Endothelial cell of umbilical vein (primary cell): ENCODE measurements at regions not wholly inside any gene's neighbourhood (a gene's known extent, or its start where the extent isn't known, plus 50 kb on each side); places are given as distances from the start of the nearest gene placed in this dataset.

Source experiments
- BruUV-seq: library from RNA; stranded (reverse); fragments of 400-500 nt; replicated peaks from 2 replicates; lab custom pipeline; 2021; lab: Mats Ljungman, UMichigan
- CTCF ChIA-PET: fragments of 300-600, 350-600 bp; sonication (Branson Sonifier 250); formaldehyde crosslinking; loops from one replicate; lab custom pipeline; 2021; ENCODE audit warnings: antibody characterized with exemption, inconsistent platforms; lab: Charles Lee
- POLR2A ChIA-PET: fragments of 300-600, 350-600 bp; sonication (Branson Sonifier 250); formaldehyde crosslinking; loops from one replicate; lab custom pipeline; 2021; ENCODE audit warnings: antibody characterized with exemption, inconsistent platforms; lab: Charles Lee
- DNase-seq: peaks from one replicate; pipeline ENCODE4 v3.0.0-alpha.2; 2011; ENCODE audit warnings: low read depth, low spot score
- FAIRE-seq: peaks from 2 replicates; lab custom pipeline; 2011; peaks lifted over from hg19 to GRCh38; lab: Jason Lieb, UNC
- H2AFZ ChIP-seq: 2 replicates; pipeline ENCODE4 v1.6.0; 2012; ENCODE audit warnings: low read depth, low read length, control low read depth, inconsistent platforms
- H3K27ac ChIP-seq: 2 replicates; pipeline ENCODE4 v1.5.1; 2011; ENCODE audit warnings: low read depth, mild to moderate bottlenecking, control low read depth, low read length, moderate library complexity; ENCODE audit not compliant: insufficient read depth
- H3K27me3 ChIP-seq, 2 experiments: 2 replicates each; pipeline versions ENCODE4 v1.6.0 to v1.6.1; 2011; ENCODE audit warnings: low read length in 2 of 2, mixed read lengths in 1 of 2; ENCODE audit not compliant: control insufficient read depth in 2 of 2, insufficient read depth in 2 of 2
- H3K36me3 ChIP-seq, 2 experiments: 2 replicates in 1 of 2; 3 replicates in 1 of 2; pipeline ENCODE4 v1.5.1; 2011; ENCODE audit warnings: low read length in 2 of 2, mild to moderate bottlenecking in 1 of 2, moderate library complexity in 1 of 2; ENCODE audit not compliant: control insufficient read depth in 2 of 2, insufficient read depth in 2 of 2; ENCODE audit errors: extremely low read depth in 1 of 2
- H3K4me1 ChIP-seq: 3 replicates; pipeline ENCODE4 v1.5.1; 2011; ENCODE audit warnings: mild to moderate bottlenecking, low read length; ENCODE audit not compliant: control insufficient read depth, insufficient read depth; ENCODE audit errors: extremely low read depth
- H3K4me2 ChIP-seq: 2 replicates; pipeline ENCODE4 v1.6.1; 2011; ENCODE audit warnings: low read length, control low read depth, mixed read lengths; ENCODE audit not compliant: insufficient read depth
- H3K4me3 ChIP-seq, 3 experiments: fragments of 200-600 bp in 1 of 3; sonication (generic), shearing (Covaris generic) in 1 of 3; replicated peaks in 1 of 3; 2 replicates each; pipeline ENCODE4 v1.5.1; 2011 to 2016; ENCODE audit warnings: control low read depth in 3 of 3, low read length in 3 of 3, mild to moderate bottlenecking in 2 of 3, inconsistent platforms in 1 of 3, low read depth in 1 of 3, moderate library complexity in 1 of 3; ENCODE audit not compliant: insufficient read depth in 1 of 3
- H3K79me2 ChIP-seq: 2 replicates; pipeline ENCODE4 v1.6.0; 2012; ENCODE audit warnings: low read length, inconsistent platforms; ENCODE audit not compliant: control insufficient read depth, insufficient read depth
- H3K9ac ChIP-seq: replicated peaks from 2 replicates; pipeline ENCODE3; 2011; ENCODE audit warnings: low read length, control low read depth; ENCODE audit not compliant: insufficient read depth; ENCODE audit errors: extremely low read depth
- H3K9me1 ChIP-seq: replicated peaks from 3 replicates; pipeline ENCODE4 v1.6.0; 2011; ENCODE audit warnings: mild to moderate bottlenecking, low read length; ENCODE audit not compliant: control insufficient read depth, insufficient read depth; ENCODE audit errors: extremely low read depth
- H3K9me3 ChIP-seq: replicated peaks from 2 replicates; pipeline ENCODE4 v1.5.1; 2012; ENCODE audit warnings: low read length, inconsistent platforms; ENCODE audit not compliant: control insufficient read depth, insufficient read depth
- H4K20me1 ChIP-seq: replicated peaks from 2 replicates; pipeline ENCODE3; 2011; ENCODE audit warnings: mild to moderate bottlenecking, low read length; ENCODE audit not compliant: control insufficient read depth, insufficient read depth; ENCODE audit errors: extremely low read depth
- CTCF ChIP-seq, 2 donors: IDR thresholded peaks; 1 replicate in 1 of 2; 2 replicates in 1 of 2; pipeline ENCODE4 v1.5.1; 2011; ENCODE audit warnings: low read length in 2 of 2, mild to moderate bottlenecking in 2 of 2, moderate library complexity in 2 of 2, control low read depth in 1 of 2, inconsistent platforms in 1 of 2, low read depth in 1 of 2; ENCODE audit not compliant: insufficient read depth in 1 of 2; ENCODE audit errors: extremely low read depth in 1 of 2
- EZH2 ChIP-seq: IDR thresholded peaks from 2 replicates; pipeline ENCODE4 v1.6.1; 2012; ENCODE audit warnings: borderline replicate concordance, low read depth, mild to moderate bottlenecking, moderate library complexity, low read length, inconsistent platforms; ENCODE audit not compliant: severe bottlenecking
- FOS ChIP-seq: IDR thresholded peaks from 2 replicates; pipeline ENCODE4 v1.6.1; 2011; ENCODE audit warnings: mild to moderate bottlenecking, low read length, moderate library complexity, borderline replicate concordance; ENCODE audit not compliant: insufficient read depth
- GATA2 ChIP-seq: IDR thresholded peaks from 2 replicates; pipeline ENCODE4 v1.7.0; 2011; ENCODE audit warnings: low read depth, mild to moderate bottlenecking, moderate library complexity, mixed read lengths, low read length; ENCODE audit not compliant: insufficient read length, insufficient read depth
- JUN ChIP-seq: IDR thresholded peaks from 2 replicates; pipeline ENCODE4 v1.6.1; 2011; ENCODE audit warnings: borderline replicate concordance, low read depth; ENCODE audit not compliant: insufficient read length, insufficient read depth
- MAX ChIP-seq: IDR thresholded peaks from 2 replicates; pipeline ENCODE4 v1.6.1; 2011; ENCODE audit not compliant: insufficient read depth, insufficient read length
- MYC ChIP-seq: IDR thresholded peaks from one replicate; pipeline ENCODE4 v1.6.1; 2011; ENCODE audit warnings: mild to moderate bottlenecking, low read depth, low read length
- POLR2AphosphoS5 ChIP-seq: IDR thresholded peaks from 2 replicates; pipeline ENCODE4 v1.6.1; 2012; ENCODE audit warnings: low read depth, mild to moderate bottlenecking, control low read depth, low read length, moderate library complexity; ENCODE audit not compliant: insufficient read depth
- dilution Hi-C: fragments of 300-500 bp; cut with MboI; formaldehyde crosslinking; loops from one replicate; pipeline ENCODE4 v1.15.0; 2019; ENCODE audit warnings: low sequenced_read_pairs; ENCODE audit not compliant: extremely low pct_ligation_motif_present
- intact Hi-C: fragments of 100-400 bp; cut with micrococcal nuclease; formaldehyde crosslinking; loops from one replicate; pipeline ENCODE4 v1.10.0; 2022

- Histone ChIP-seq H3K9me1 (no peaks in the 10 kb centered on the region), H2AFZ (peak overlapping the region; percentile 9), H3K9ac (peak overlapping the region; percentile 83), H3K4me3 (no peak overlapping the region), H3K4me2 (peak overlapping the region; percentile 55), H3K79me2 (no peaks in the 10 kb centered on the region), H3K27me3 (no peaks in the 10 kb centered on the region), H3K4me1 (peaks cover 42% of the 10 kb centered on the region), H3K36me3 (no peaks in the 10 kb centered on the region), H3K27ac (peak overlapping the region; percentile 96), H4K20me1 (no peaks in the 10 kb centered on the region), H3K9me3 (no peaks in the 10 kb centered on the region)
- FAIRE-seq: no peak
- no TSS peak for BruUV-seq
- intact Hi-C loops (loop anchor here (1.0 to 5.0 kb wide), 13 partner anchors 20 to 1799 kb away; partner anchors contain the start of gene CITED2), dilution Hi-C loops (no loop called here)
- TF ChIP-seq GATA2 (peak; percentile 70), JUN (peak; percentile 48), MYC (no peak), FOS (peak; percentile 62)
- ChIA-PET POLR2A (interaction anchor here (2.1 to 4.0 kb wide), 2 partner anchors 390 to 394 kb away, joined by 13 to 29 read pairs; partner anchors contain the start of gene CITED2), CTCF (interaction anchor here (0.6 to 2.0 kb wide), 4 partner anchors 7 to 394 kb away, joined by 3 to 20 read pairs (median 8); partner anchors contain the start of gene CITED2)
- DNase-seq: peak; percentile 48
Measured at GRCh38 chr6:139763468-139764210, 389.2 kb upstream of the CITED2 start.

GRCh38 chr6:139762587-139763031 is 388.2 kb upstream of the CITED2 start:
- Histone ChIP-seq H3K27me3 (no peaks in the 10 kb centered on the region), H3K9ac (no peak overlapping the region), H3K79me2 (no peaks in the 10 kb centered on the region), H3K4me2 (no peak overlapping the region), H3K4me1 (peaks cover 42% of the 10 kb centered on the region), H3K9me1 (no peaks in the 10 kb centered on the region), H2AFZ (peak overlapping the region; percentile 57), H3K36me3 (no peaks in the 10 kb centered on the region), H4K20me1 (no peaks in the 10 kb centered on the region), H3K27ac (peak overlapping the region; percentile 96), H3K9me3 (no peaks in the 10 kb centered on the region), H3K4me3 (no peak overlapping the region)
- DNase-seq: no peak
- TF ChIP-seq POLR2AphosphoS5: no peak
- TF ChIP-seq MYC: no peak
- no peak for TF ChIP-seq CTCF (IDR thresholded peaks at IDR 0.05; ENCODE audit: extremely low read depth in 1 of 2, insufficient read depth in 1 of 2, low read depth in 1 of 2, low read length in 2 of 2)
- no peak for TF ChIP-seq FOS
- no peak for TF ChIP-seq GATA2
- no peak for TF ChIP-seq EZH2
- TF ChIP-seq MAX: no peak
- TF ChIP-seq JUN: no peak
- BruUV-seq: no TSS peak
- ChIA-PET CTCF (interaction anchor here (1.3 kb wide), 1 partner anchor 393 kb away, joined by 6 read pairs; no protein-coding TSS in a partner anchor), POLR2A (interaction anchor here (4.0 kb wide), 1 partner anchor 389 kb away, joined by 29 read pairs; the partner anchor contains the start of gene CITED2)
- intact Hi-C loops: loop anchor here (1.0 to 5.0 kb wide), 4 partner anchors 120 to 1800 kb away; no protein-coding TSS in a partner anchor
- no peak for FAIRE-seq
- dilution Hi-C loops: no loop called here
